ENCODE measurements at regions not wholly inside any gene's neighbourhood (a gene's known extent, or its start where the extent isn't known, plus 50 kb on each side); places are given as distances from the start of the nearest gene placed in this dataset.
"Not testable (repeated sequence)": the region's sequence is repeated elsewhere in the genome, so short reads cannot be mapped to it uniquely, and the experiment has no call there.

DNA sequence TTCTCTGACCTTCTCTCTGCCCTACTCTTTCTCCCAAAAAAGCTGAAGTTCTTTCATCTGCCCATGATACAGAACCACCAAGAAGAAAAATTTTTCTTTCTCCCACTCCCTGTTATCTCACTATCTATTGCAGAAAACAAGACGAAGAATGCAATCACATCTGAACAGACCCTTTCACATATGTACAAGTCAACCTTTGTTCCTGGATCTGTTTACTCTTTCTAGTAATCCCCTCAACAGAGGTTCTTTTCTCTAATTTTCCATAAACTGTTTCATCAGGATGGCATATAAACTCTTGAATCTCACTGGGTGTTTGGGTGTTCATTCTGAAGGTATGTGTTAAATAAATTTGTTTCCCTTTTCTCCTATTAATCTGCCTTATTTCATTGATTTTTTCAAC, 1262.7 kb upstream of the NRXN1 start:
- no peak for DNase-seq (ENCODE audit: insufficient read length, low spot score)
- TF ChIP-seq POLR2A (IDR thresholded peaks at IDR 0.05; ENCODE audit: low read depth, low read length): no peak
- FAIRE-seq: no peak

DNA sequence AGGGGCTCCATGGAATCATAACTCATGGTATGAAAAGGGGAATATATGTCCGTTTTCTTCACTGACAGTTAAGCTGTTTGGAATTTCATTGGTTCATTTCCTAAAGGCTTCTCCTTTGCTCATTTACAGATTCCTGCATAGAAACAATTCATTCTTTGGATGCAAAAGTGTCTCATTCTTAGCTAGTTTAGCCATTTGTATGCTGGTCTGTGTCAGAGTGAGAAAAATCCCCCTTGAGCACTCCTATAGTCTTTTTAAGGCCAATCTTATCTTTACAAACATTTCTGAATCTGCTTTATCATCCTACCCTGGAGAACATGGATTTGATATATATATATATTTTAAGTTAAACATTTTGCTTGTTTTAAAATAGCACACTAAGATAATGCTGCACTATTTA, 1260.9 kb upstream of the NRXN1 start:
- DNase-seq (ENCODE audit: insufficient read length, low spot score) (no peak), FAIRE-seq (no peak)
- TF ChIP-seq POLR2A (IDR thresholded peaks at IDR 0.05; ENCODE audit: low read depth, low read length): no peak

- no peak for DNase-seq (ENCODE audit: insufficient read length, low spot score)
- no peak for FAIRE-seq
- TF ChIP-seq POLR2A (IDR thresholded peaks at IDR 0.05; ENCODE audit: low read depth, low read length): no peak
These were observed 1257.8 kb upstream of the NRXN1 start for GRCh38 chr2:52289741-52290140.

- DNase-seq (ENCODE audit: insufficient read length, low spot score): no peak
- no peak for TF ChIP-seq POLR2A (IDR thresholded peaks at IDR 0.05; ENCODE audit: low read depth, low read length)
- no peak for FAIRE-seq
These were observed 1256.7 kb upstream of the NRXN1 start for GRCh38 chr2:52288596-52288995.

DNA sequence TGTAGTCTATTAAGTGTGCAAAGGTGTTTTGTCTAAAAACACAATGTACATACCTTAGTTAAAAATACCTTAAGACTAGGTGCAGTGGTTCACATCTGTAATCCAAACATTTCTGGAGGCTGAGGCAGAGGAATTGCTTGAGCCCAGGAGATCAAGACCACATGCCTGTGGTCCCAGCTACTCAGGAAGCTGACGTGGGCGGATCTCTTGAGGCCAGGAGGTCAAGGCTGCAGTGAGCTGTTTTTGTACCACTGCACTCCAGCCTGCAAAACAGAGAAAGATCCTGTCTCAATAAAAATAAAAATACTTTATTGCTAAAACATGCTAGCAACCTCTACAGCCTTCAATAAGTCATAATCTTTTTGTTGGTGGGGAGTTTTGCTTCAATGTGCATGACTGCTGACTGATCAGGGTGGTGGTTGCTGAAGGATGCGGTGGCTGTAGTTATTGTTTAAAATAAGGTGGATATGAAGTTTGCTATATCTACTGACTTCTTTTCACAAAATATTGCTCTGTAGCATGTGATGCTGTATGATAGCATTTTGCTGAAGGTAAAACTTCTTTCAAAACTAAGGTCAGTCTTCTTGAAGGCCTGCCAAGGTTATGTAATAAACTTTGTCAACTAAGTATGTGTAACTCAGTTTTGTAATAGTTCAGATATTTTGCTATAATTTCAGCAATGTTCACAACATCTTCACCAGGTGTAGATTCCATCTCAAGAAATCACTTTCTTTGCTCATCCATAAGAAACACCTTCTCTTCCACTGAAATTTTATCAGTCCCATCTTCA, 1238.0 kb upstream of the NRXN1 start:
- DNase-seq (ENCODE audit: insufficient read length, low spot score): no peak
- FAIRE-seq: no peak
- no peak for TF ChIP-seq POLR2A (IDR thresholded peaks at IDR 0.05; ENCODE audit: low read depth, low read length)

DNA sequence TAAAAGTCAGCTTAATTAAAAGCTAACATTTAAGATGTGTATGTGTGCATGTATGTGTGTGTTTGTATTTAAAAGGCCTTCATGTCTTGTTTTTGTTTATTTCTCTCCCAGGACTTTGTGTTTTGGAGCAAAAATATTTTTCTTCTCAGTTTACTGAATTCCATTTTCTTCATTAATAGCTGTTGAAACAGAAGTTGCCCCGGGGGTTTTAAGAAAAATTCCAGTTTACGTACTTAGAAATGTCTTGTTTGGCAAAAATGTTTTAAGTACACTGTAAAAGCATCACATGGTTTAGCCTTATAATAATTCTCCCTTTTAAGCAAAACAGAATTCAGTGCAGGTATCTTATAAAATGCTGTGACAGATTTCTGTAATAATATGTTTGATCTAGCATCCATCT, 1233.0 kb upstream of the NRXN1 start:
- DNase-seq (ENCODE audit: insufficient read length, low spot score): no peak
- FAIRE-seq: no peak
- TF ChIP-seq POLR2A (IDR thresholded peaks at IDR 0.05; ENCODE audit: low read depth, low read length): no peak

- peak; percentile 11 for FAIRE-seq
- no peak for TF ChIP-seq POLR2A (IDR thresholded peaks at IDR 0.05; ENCODE audit: low read depth, low read length)
- DNase-seq (ENCODE audit: insufficient read length, low spot score): no peak
These were observed 1232.6 kb upstream of the NRXN1 start for GRCh38 chr2:52264488-52264887.

DNA sequence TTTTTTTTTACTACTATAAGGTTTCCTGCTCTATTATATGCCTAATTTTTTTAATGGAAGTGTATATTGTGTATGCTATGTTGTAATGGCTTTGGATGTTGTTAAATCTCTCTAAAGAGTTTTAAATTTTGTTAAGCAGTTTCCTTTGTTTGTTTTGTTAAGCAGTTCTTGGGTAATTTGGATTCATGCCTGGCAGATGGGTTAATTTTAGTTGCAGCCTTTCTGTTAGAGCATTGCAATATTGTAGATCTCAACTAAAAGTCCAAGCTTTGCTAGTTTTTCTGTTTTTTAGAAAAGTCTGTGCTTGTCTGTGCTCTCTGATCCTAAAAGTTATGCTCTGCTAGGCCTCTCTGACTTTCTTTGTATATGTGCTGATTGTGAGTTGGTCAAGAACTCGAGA, 1229.0 kb upstream of the NRXN1 start:
- no peak for TF ChIP-seq POLR2A (IDR thresholded peaks at IDR 0.05; ENCODE audit: low read depth, low read length)
- no peak for DNase-seq (ENCODE audit: insufficient read length, low spot score)
- no peak for FAIRE-seq

DNA sequence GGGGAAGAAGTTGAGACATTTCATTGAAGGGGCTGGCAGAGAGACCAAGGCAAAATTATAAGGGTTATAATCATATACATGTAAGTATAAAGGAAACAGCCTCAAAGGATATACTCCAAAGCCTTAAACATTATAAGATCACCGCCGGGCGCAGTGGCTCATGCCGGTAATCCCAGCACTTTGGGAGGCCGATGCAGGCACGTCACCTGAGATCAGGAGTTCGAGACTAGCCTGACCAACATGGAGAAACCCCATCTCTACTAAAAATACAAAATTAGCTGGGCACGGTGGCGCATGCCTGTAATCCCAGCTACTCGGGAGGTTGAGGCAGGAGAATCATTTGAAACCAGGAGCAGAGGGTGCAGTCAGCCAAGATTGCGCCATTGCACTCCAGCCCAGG, 1227.0 kb upstream of the NRXN1 start:
- not testable (repeated sequence) for FAIRE-seq

DNA sequence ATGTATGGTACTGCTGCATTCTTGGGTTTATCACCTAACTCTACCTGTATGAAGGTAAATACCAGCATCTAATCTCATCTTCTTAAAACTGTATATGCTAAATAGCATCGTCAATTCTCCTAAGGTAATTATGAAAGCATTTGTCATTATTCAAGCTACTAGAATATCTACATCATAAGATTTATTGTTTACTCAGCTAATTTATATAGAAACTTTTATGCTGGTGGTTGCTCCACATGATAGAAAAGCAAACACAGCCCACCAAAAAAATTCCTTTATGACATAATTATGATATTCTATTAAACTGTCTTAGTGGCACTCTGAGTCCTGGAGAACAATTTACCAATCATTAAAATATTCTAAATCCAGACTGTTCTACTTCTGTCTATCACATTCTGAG, 1226.1 kb upstream of the NRXN1 start:
- no peak for DNase-seq (ENCODE audit: insufficient read length, low spot score)
- FAIRE-seq: no peak

More for the DNA sequence above, 1227.0 kb upstream of the NRXN1 start:
- not testable (repeated sequence) for DNase-seq (ENCODE audit: insufficient read length, low spot score)

DNA sequence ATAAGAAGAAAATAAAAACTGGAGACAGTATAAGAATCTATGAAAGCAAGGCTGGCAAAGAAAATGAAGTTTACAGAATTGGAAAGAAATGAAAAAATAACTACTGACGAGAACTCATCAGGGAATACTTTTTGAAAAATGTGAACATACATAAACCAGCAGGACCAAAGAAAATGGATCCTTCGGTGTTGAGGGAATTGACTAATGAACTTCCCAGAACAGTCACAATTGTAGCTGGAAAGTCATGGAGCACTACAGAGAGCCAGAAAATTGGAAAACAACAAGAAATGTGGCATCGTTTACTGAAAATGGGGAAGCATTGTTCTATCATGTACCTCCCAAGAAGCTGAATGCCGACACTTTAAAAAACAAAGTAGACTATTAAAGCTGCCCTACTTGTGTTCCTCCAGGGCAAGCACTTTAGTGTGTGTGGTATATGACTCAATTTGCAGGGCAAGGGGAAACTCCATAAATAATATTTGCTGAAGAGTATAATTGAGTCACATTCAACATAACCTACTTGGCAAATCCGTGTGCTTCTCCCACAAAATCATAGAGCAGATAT, 1221.6 kb upstream of the NRXN1 start:
- TF ChIP-seq POLR2A (IDR thresholded peaks at IDR 0.05; ENCODE audit: low read depth, low read length): no peak
- no peak for DNase-seq (ENCODE audit: insufficient read length, low spot score)
- FAIRE-seq: no peak

More for the DNA sequence above, 1226.1 kb upstream of the NRXN1 start:
- no peak for TF ChIP-seq POLR2A (IDR thresholded peaks at IDR 0.05; ENCODE audit: low read depth, low read length)

GRCh38 chr2:52238782-52239181, 1206.8 kb upstream of the NRXN1 start:
- DNase-seq (ENCODE audit: insufficient read length, low spot score) (no peak), FAIRE-seq (no peak)
- no peak for TF ChIP-seq POLR2A (IDR thresholded peaks at IDR 0.05; ENCODE audit: low read depth, low read length)

- TF ChIP-seq POLR2A (IDR thresholded peaks at IDR 0.05; ENCODE audit: low read depth, low read length): no peak
- FAIRE-seq: peak; percentile 52
- DNase-seq (ENCODE audit: insufficient read length, low spot score): no peak
These were observed 1190.2 kb upstream of the NRXN1 start for GRCh38 chr2:52222128-52222527.

DNA sequence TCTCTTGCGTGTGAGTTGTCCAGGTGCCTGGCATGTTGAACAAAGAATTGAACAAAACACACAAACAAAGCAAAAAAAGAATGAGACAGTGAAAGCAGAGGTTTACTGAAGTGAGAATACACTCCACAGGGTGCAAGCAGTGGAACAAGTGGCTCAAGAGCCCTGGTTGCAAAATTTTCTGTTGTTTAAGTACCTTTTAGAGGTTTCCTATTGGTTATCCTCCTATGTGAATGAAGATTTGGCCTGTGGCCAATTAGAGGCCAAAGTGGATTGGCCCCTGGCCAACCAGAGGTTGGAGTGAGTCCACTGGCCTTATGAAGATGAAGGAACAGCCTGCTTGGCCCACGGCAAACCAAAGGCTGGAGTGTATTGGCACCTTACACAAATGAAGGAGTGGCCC, 1188.5 kb upstream of the NRXN1 start:
- no peak for DNase-seq (ENCODE audit: insufficient read length, low spot score)
- FAIRE-seq: no peak

GRCh38 chr2:52210611-52211010, 1178.7 kb upstream of the NRXN1 start:
- DNase-seq (ENCODE audit: insufficient read length, low spot score): no peak
- TF ChIP-seq POLR2A (IDR thresholded peaks at IDR 0.05; ENCODE audit: low read depth, low read length): no peak
- no peak for FAIRE-seq

More for the DNA sequence above, 1188.5 kb upstream of the NRXN1 start:
- TF ChIP-seq POLR2A (IDR thresholded peaks at IDR 0.05; ENCODE audit: low read depth, low read length): no peak

All from H54 (cell line).